ENCODE measurements at regions not wholly inside any gene's neighbourhood (a gene's known extent, or its start where the extent isn't known, plus 50 kb on each side); places are given as distances from the start of the nearest gene placed in this dataset.

- DNase-seq: no peak
Observed at GRCh38 chr2:172153156-172153555, 50.5 kb upstream of the DLX2 start.

GRCh38 chr2:172153757-172154156, 51.1 kb upstream of the DLX2 start:
- DNase-seq: no peak

GRCh38 chr2:172155752-172156151, 53.1 kb upstream of the DLX2 start:
- DNase-seq: no peak

GRCh38 chr2:172160839-172161238, 58.1 kb upstream of the DLX2 start:
- no peak for DNase-seq

DNA sequence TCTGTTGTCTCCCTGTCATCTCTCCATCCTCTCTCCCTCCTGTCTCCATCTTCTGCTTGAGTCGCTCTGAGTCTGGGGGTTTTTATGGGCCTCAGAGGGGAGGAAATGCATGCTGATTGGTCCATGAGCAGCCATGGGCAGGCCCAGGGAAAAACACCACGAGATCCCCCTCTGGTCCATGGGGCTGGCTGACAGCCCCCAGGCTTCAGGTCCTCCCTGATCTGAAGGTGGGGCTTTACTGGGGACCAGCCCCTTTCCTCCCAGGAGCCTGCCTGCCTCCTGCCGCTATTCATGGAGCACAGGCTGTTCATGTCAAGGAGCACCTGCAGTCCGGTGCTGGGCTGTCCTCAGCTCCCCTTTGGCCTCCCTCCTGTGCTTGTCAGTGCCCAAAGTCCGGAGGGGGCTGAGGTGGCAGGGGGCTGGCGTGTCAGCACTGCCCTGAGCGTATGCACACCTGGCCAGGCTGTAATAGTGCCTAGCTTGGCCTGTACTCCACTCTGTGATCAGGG, 59.6 kb upstream of the DLX2 start:
- DNase-seq: no peak

- no peak for DNase-seq
Observed at GRCh38 chr2:172162739-172163336, 60.1 kb upstream of the DLX2 start.

GRCh38 chr2:172168917-172169346, 66.2 kb upstream of the DLX2 start:
- peak; percentile 78 for DNase-seq

GRCh38 chr2:172169611-172170010, 66.9 kb upstream of the DLX2 start:
- DNase-seq: peak; percentile 59

GRCh38 chr2:172172513-172173173, 69.9 kb upstream of the DLX2 start:
- peak; percentile 74 for DNase-seq

DNA sequence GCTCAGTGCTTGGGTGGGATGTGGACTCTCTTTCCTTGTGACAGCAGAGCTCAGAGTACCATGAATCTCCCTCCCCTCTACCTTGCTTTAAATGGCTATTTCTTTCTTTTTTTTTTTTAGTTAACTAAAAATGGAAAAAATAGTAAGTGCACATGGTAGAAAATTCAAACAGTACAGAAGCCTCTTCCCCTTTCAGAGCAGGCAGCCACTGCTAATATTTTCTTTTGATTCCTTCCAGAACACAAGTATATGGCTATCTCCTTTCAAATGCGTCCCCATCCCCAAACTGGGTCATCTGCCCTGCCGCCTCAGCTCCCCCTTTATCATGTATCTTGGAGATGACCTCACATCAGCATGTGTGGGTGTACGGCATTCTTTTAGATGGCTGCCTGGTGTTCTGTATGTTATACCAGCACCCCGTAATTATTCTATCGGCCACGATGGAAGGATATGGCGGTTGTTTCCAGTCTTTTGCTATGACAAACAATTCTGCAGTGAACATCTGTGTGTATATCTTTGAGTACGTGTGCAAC, 70.5 kb upstream of the DLX2 start:
- no peak for DNase-seq

DNA sequence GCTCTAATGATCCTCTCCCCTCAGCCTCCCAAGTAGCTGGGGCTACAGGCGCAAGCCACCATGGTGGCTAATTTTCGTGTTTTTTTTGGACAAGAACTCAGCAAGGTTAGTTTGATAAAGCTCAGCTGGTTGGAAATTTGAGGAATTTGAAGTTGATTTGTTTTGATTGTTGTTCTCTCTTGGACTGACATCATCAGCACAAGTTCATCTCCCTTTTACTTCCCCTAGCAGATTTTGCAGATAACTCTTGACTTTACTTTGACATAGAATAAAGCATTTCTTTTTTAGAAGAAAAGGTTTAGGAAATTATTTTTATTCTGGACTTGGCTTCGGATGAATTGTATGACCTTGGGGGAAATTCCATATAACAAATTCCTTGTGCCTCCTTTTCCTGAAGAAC, 74.9 kb upstream of the DLX2 start:
- DNase-seq: no peak

- DNase-seq: no peak
Observed at GRCh38 chr2:172177996-172178395, 75.3 kb upstream of the DLX2 start.

DNA sequence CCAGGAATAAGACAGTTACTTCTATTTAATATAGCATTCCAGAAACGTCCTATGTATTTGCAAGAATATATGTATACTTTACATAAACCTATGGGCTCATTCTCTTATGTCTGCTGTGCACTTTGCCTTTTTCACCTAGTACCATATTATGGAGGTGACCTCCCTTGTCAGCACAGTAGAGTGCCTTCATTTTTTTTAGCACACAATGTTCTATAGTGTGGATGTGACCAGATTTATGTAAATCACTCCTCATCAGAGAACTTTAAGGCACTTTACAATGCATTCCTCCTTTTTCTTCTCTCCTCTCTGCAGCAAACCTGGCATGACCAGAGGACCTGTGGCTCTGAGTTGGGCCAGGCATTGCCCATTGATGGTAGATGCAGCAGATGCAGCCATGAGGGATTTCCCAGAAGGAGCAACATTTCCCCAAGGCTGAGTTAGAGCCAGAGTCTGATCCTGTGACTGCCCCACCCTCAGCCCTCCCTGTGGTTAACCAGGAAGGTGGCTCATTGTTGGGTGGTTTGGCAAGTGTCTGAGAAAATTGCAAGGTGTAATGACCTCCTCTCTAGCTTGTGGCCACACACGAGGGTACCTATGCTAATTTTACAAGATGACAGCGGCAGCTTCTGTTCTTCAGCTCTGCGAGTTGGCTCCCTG, 76.5 kb upstream of the DLX2 start:
- DNase-seq: peak; percentile 53

DNA sequence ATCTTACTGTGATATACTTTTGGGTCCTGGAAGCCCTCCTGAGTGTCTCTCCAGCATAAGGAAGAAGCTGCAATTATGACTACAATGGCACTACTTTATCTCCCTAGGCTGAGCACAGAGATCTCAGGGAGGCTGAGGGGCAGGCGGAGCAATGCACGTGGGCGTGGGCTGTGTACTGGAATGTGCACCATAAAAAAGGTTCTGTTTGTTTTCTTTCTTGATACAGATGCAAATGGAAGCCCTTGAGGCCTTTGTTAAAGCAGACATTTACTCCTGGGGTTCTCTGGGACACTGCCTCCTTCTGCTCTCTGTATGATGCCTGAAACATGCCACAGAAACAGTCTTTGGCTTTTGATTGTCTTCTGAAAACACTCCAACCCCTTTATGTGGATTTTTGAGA, 79.1 kb upstream of the DLX2 start:
- DNase-seq: no peak

- no peak for DNase-seq
Observed at GRCh38 chr2:172182624-172183023, 79.9 kb upstream of the DLX2 start.

- DNase-seq: no peak
Observed at GRCh38 chr2:172193331-172194089, 90.8 kb upstream of the DLX2 start.

GRCh38 chr2:172195836-172196376, 93.2 kb upstream of the DLX2 start:
- DNase-seq: no peak

DNA sequence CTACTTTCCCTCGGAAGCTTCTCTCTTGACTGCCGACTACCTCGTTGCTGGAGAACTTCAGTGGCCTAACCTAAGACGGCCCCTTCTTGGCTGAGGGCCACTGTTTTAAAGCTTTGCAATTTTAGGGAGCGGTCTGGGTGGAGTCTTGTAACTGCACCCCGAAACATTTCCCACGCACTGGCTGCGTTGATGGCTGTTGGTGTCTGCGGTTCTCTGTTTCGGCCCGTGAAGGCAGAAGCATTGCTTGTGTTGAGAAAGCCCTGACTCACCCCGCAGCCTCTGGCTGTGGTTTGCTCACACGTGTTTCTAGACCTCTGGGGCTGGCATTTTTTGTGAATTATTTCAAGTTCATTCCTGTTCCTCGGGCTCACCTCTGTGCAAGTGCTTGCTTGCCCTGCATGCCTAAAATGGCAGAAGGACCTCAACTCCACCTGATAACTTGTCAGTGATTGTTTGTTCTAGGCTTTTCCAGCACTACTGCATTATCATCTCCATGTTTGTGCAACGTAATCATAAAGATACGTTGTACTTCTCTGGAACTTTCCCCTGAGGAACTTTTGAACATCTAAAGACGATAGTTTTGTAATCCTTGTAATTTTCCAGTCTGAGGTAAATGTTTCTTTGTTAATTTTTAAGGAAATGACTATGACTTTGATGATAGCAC, 94.2 kb upstream of the DLX2 start:
- no peak for DNase-seq

DNA sequence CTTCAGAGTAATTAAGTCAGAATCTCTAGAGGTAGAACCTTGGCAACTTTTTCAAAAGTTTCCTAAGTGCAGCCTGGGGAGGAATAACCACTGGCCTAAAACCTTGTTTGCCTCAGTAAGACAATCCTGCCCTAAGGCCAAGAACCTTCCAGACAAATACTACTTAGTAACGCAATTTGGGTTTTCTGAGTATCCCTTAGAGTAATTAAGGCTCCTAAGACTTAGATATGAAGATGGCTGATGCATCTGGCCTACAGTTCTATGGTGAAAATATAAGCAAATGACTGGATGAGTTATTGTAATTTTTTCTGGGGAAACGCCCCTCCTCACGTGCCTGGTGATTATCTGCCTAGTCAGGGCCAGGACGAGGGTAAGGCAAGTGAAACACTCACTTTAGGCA, 95.7 kb upstream of the DLX2 start:
- DNase-seq: no peak

GRCh38 chr2:172198908-172199307, 96.2 kb upstream of the DLX2 start:
- DNase-seq: no peak

DNA sequence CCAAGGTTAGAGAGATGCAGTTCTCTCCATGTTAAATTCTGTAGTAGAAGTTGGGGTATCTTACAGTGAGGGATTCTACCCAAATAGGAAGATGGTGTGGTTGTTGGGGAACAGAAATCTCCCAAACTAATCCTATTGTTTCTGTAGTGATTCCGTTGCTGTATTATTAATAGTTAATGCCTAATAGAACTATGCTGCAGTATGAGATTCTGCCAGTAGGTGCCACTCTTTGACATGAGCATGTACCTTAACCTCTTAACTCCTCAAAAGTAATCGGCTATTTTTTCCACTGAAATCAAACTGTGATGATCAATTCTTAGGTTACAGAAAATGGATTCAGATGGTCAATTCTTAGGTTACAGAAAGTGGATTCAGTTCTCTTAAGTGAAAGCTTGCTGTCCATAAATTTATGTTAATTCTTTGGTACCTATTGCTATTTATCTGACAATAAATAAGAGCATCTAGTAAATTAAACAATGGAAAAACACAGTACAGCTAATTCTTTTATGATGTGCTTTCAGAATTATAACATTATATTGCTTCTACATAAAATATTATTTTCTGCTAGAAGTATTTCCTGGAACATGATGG, 97.9 kb upstream of the DLX2 start:
- no peak for DNase-seq

- DNase-seq: no peak
Observed at GRCh38 chr2:172204309-172204708, 101.6 kb upstream of the DLX2 start.
